ENCODE measurements at regions not wholly inside any gene's neighbourhood (a gene's known extent, or its start where the extent isn't known, plus 50 kb on each side); places are given as distances from the start of the nearest gene placed in this dataset.

GRCh38 chr3:46146548-46146947, 61.6 kb downstream of the CCR1 start:
- no peak for DNase-seq

DNA sequence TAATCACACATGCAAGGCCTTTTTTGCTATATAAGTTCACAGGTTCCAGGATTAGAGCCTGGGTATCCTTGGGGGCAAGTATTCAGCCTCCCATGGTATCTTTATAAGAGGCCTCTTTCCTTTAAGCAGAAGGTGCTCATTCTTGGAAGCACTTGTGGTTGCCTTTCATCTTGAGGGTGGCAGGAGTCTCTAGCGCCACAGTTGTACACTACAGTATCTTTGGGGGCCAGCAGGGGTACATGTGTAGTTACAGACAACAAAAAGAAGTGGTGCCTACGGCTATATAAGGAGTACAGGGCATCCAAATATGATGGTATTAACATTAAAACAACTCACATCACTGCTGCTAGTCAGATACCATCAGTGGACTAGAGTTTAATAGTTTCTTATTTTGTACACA, 62.1 kb downstream of the CCR1 start:
- DNase-seq: no peak

DNA sequence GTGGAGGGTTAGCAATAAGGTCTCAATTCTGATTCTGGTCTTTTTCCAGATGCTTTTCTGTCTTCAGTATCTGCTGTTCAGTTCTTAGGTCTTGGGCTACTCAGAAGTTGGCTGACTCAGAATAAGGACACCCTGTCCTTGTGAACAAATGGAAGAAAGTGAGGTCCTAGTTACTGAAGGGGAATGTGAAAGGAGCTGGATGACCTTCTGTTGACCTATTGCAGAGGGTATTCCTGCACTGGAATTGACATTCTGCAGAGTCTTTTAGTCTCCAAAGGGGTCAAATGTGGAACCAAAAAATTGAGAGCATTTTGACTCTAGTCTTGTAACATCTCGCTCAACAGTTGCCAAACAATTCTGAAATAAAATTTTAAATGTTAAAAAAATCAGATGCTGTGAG, 63.0 kb downstream of the CCR1 start:
- DNase-seq: no peak

GRCh38 chr3:46143951-46144473, 64.1 kb downstream of the CCR1 start:
- DNase-seq: no peak

DNA sequence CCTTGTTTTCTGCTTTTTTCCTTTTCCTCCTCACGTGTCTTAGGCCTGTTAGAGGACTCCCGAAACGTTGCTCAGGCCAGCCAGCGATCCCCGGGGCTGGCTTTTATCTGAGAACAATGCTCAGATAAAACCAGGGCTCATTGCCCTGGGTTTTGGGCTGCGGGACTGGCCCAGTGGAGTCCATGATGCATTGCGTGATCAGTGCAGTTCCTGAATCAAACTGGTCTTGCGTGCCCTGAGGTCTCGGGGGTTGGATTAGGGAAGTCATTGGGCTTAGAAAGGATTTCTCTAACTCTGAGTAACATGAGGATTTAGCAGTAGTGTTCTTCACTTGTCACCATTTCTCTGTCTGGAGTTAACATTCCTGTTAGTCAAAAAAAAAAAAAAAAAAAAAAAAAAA, 66.3 kb downstream of the CCR1 start:
- DNase-seq: no peak

DNA sequence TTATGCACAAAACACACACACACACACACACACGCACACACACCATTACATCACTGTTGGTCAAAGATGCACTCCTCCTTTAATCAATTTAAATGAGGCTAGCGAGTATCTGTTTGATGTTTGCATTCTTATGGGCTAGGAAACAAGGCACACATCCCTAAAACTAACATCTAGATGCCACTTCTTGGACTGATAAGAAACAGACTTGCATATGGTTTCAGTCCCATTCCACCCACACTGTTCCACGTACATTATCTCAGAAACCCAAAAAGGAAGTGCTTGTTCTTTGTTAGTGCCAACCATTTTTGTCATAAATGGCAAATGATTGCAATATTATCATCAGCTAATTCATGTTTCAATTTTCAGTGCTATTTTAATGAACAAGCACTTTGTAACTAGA, 69.5 kb downstream of the CCR1 start:
- no peak for DNase-seq

DNA sequence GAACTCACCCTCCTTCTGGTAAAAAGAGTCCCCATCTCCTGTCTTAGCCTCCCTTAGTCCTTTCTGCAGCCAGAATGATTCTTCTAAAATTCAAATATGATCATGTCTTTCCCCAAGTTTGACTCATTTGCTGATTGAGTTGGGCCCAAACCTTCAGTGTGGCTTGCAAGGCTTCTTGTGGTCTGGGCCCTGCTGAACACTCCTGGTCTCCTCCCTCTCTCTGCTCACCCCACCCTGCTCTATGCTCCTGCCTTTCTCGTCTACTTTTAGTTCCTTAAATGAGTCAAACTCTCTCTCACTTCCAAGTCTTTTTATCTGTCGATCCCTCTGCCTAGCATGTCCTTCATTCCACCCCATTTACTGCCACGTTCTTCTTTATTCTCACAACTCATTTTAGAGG, 72.6 kb downstream of the CCR1 start:
- no peak for DNase-seq

DNA sequence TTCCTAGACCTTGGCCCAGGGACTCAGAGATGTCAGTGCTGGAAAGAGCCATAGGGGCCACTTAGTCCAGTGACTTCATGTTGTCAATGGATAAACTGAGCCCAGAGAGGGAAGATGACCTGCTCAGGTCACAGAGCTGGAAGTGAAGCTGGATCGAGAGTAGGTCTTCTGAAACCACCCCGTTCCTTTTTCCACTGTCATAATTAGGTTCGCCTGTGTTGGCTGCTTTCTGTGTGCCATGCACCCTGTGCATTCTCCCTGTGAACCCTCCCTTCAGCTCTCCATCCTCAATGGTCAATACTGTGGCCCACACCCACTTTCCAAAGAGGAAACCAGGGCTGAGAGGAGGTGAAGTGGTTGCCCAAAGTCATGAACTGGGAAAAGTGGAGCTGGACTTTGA, 74.8 kb downstream of the CCR1 start:
- no peak for DNase-seq

DNA sequence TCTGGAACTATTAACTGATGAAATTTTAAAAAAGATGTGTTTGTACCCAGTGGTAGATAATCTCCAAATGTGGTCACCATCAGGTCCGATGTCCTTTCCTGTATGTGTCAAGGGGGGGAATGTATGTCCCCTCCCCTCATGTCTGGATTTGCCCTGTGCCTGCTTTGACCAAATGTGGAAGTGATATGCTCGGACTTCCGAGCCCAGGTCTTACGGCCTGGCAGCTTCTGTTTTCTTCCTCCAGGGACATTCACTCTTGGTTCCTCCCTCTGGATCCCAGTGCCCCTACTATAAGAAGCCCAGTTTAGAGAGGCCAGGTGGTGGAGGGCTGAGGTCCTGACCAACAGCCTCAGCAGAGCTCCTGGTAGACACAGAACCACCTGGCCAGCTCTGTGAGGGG, 75.5 kb downstream of the CCR1 start:
- no peak for DNase-seq

DNA sequence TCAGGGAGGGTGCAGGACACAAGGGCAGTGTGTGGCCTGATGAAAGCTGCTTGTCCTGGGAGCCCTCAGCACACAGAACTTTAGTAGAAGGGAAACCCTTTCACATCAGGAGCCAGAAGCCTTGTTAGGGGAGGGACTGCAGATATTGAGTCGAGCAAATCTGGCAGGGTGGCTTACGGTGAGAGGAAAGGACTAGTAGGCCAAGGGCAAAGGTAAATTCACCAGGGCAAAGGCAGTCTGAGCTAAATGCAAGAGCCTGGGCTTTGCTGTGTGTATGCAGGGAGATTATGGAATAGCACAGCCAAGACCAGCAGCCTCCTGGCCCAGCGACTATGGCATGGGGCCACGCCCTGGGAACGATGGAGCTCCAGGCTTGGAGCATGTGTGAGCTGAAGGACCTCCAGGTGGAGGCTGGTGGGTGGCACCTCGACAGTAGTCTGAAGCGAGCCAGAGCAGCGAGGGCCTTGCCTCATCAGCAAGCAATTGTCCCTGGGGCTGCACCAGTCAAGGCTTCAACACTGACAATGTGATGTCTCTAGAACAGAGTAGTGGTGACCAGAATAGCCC, 76.1 kb downstream of the CCR1 start:
- DNase-seq: no peak

- peak; percentile 74 to 85 for DNase-seq
Measured at GRCh38 chr3:46130631-46131310, 77.3 kb downstream of the CCR1 start.

DNA sequence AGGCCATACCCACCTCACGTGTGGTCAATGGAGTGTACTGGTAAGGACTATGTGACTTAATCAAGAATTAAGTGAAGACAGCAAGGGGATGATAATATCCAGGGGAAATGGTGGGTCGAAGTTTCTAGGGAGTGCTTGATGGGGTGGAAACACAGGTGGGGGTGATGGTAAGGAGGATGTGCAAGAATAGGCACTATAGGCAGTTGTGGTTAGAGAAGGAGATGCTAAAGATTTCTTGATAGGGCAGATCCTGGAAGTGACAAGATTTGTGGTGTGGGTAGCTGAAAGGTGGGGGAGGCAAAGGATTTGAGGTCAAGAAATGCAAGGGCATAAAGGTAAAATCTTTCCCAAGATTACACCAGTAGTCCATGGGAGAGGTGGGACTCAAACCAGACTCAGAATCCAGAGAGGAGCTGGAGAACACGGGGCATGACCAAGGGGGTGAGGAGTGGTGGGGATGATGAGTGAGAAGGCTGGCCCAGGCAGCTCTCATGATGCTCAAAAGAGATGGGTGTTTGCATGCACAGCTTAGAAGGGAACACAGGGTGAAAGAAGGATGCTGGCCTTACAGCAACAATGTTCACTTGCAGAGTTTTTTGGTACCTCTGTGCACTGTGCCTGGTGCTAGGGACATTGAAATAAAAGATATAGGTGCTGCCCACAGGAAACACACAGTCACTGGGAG, 78.4 kb downstream of the CCR1 start:
- DNase-seq: no peak

DNA sequence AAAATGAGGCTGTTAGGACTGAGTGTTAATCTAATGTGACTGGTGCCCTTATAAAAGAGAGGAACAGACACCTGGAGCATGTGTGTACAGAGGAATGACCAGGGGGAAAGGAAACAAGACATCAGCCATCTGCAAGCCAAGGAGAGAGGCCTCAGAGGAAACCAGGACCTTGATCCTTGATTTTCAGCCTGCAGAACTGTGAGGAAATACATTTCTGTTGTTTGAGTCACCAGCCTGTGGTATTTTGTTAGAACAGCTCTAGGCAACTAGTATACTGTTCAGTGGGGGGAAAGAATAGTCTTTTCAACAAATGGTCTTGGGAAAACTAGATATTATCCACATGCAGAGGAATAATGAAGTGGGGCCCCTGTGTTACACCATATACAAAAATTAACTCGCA, 80.6 kb downstream of the CCR1 start:
- peak; percentile 24 to 29 for DNase-seq

DNA sequence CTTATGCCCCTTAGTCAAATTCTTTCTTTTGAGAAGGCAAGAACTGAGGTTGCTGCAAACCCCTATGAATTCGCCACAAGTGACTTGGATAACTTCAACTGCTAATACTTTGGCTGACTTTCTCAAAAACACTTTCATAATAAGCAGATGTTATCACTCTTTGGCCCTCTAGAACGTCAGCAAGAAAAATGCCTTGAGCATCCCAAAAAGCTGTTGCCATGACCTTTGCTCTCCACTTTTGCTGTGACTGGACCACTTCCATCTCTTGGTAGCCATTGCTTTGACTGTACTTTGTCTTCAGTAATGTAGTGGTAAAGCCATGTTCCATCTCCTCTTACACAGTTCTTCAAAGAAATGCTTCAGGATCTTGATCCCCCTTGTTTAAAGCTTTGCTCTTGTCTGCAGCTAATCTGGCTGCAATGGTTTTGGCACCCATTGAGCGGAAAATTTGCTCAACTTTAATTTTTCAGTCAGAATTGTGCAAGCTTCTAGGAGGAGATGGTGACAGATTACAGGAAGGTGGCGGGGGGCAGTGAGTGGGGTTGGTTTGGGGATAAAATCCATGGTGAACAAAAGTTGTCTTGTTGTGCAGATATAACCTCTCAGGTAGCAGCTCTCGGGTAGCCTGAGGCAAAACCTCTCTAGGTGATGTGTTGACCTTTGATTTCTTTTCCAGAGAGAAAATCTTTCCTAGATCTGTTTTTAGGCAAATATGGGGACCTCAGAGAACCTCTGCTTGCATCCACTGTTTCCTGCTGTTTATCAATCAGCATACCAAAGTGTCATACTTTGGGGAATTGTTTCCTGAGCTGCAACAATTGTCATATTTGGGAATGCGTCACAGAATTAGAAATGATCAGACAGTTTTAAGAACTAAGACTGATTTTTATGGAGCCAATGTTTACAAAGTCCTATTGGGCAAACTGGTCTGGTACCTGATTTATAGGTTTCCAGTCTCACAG, 83.6 kb downstream of the CCR1 start:
- no peak for DNase-seq

- DNase-seq: no peak
Measured at GRCh38 chr3:46123646-46124045, 84.5 kb downstream of the CCR1 start.

DNA sequence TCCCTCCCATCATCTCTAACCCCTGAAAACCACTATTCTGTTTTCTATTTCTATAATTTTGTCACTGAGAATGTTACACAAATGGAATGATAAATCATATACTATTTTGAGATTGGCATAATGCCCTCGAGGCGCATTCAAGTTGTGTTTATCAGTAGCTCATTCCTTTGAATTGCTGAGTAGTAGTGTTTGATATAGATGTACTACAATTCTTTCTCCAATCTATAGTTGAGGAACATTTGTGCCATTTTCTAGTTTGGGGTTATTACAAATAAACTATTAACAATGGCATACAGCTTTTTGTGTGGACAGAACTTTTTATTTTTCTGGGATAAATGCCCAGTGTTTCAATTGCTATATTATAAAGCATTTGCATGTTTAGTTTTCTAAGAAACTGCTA, 86.0 kb downstream of the CCR1 start:
- no peak for DNase-seq

GRCh38 chr3:46120983-46121382, 87.1 kb downstream of the CCR1 start:
- no peak for DNase-seq

DNA sequence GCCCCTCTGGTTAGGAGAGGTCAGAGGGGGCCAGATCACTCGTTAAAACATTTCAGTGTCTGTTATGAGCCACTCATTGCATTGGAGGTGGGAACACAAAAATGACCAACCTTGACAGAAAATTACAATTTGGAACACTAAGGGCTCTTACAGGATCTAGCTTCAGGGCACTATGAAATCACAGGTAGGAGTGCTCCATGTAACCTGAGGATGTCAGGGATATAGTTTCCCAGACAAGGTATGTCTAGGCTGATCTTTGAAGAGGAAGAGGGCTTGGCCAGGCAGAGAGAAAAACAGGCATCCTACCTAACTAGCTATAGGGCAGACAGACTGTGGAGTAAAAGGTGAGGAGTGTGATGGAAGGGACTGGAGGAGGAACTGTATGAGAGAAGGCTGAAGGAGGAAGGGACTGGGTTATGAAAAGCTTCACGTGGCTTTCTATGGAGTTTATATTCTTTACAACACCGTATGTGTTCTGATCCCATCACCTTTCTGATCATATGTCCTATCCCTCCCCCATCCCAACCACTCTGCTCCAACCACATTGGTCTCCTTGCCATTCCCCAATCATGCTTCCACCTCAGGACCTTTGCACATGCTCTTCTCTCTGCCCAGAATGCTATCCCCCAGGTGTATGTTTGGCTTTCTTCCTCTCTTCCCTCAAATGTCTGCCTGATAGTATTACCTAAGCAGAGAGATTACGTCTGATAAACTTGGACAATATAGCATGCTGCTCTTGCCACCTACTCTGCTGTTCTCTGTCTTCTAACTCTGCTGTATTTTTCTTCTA, 88.2 kb downstream of the CCR1 start:
- no peak for DNase-seq

- DNase-seq: no peak
Measured at GRCh38 chr3:46119253-46119652, 88.9 kb downstream of the CCR1 start.

DNA sequence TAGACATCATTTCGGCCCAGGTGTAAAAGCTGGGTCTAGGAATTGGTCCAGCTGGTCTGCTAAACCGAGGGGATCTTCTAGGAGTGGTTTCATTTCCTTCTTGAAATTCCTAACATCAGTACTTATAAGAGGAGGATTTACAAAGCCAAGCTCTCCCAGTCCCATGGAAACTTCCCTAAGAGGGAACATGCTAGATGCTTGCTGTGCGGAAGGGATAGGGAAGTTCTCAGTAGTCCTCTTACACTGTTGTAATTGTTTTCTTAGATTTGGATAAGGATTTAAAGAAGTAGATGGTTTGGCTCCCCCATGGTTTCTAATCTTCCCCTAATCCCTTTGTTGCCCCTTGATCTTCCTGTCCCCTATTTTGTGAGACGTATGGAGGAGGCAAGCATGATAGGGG, 89.7 kb upstream of the XCR1 start:
- DNase-seq: no peak

- no peak for DNase-seq
Measured at GRCh38 chr3:46114323-46114988, 87.2 kb upstream of the XCR1 start.

GRCh38 chr3:46113608-46114007, 86.3 kb upstream of the XCR1 start:
- DNase-seq: no peak
